CD14-positive monocyte (primary cell): ENCODE measurements at regions not wholly inside any gene's neighbourhood (a gene's known extent, or its start where the extent isn't known, plus 50 kb on each side); places are given as distances from the start of the nearest gene placed in this dataset.
A peak's percentile ranks its signal among the peaks of the same experiment; 100 is the strongest.

Experiments
- DNase-seq, 3 donors: peaks; one replicate each; pipeline ENCODE4 v3.0.0-alpha.2; 2011 to 2022
- H2AFZ ChIP-seq: 2 replicates; pipeline ENCODE4 v1.6.0; 2012; ENCODE audit warnings: mild to moderate bottlenecking, low read depth, low read length, inconsistent platforms; ENCODE audit not compliant: insufficient read depth, poor library complexity, severe bottlenecking
- H3K27ac ChIP-seq, 2 donors: 1 replicate in 1 of 2; 2 replicates in 1 of 2; pipeline ENCODE4 v1.5.1; 2012 to 2013; ENCODE audit warnings: low read length in 2 of 2, control low read depth in 1 of 2, inconsistent platforms in 1 of 2, low read depth in 1 of 2, mild to moderate bottlenecking in 1 of 2
- H3K27me3 ChIP-seq, 2 donors: one replicate each; pipeline versions ENCODE4 v1.6.0 to v1.6.1; 2011 to 2013; ENCODE audit warnings: low read length in 2 of 2; ENCODE audit not compliant: control insufficient read depth in 2 of 2, insufficient read depth in 2 of 2
- H3K36me3 ChIP-seq, 2 donors: replicated peaks in 1 of 2; 1 replicate in 1 of 2; 2 replicates in 1 of 2; pipeline versions ENCODE4 v1.5.1 to v1.6.1; 2012 to 2013; ENCODE audit warnings: low read length in 2 of 2, control low read depth in 1 of 2, inconsistent platforms in 1 of 2, mild to moderate bottlenecking in 1 of 2; ENCODE audit not compliant: insufficient read depth in 2 of 2, control insufficient read depth in 1 of 2
- H3K4me1 ChIP-seq, 2 donors: 1 replicate in 1 of 2; 2 replicates in 1 of 2; pipeline versions ENCODE4 v1.5.1 to v1.6.1; 2012 to 2013; ENCODE audit warnings: low read length in 2 of 2, control low read depth in 1 of 2, inconsistent platforms in 1 of 2, mild to moderate bottlenecking in 1 of 2, moderate library complexity in 1 of 2; ENCODE audit not compliant: insufficient read depth in 2 of 2, control insufficient read depth in 1 of 2
- H3K4me2 ChIP-seq: replicated peaks from 2 replicates; pipeline ENCODE3; 2012; ENCODE audit warnings: low read length, moderate library complexity, mild to moderate bottlenecking; ENCODE audit not compliant: poor library complexity, severe bottlenecking; ENCODE audit errors: extremely low read depth
- H3K4me3 ChIP-seq, 3 experiments: fragments of 200-600 bp in 1 of 3; sonication (generic) in 1 of 3; replicated peaks in 1 of 3; 1 replicate in 2 of 3; 2 replicates in 1 of 3; pipeline ENCODE4 v1.5.1; 2011 to 2013; ENCODE audit warnings: low read length in 3 of 3, mild to moderate bottlenecking in 3 of 3, control low read depth in 2 of 3, low read depth in 2 of 3, inconsistent platforms in 1 of 3, moderate library complexity in 1 of 3
- H3K79me2 ChIP-seq: 2 replicates; pipeline ENCODE4 v1.6.0; 2012; ENCODE audit warnings: mild to moderate bottlenecking, control low read depth, inconsistent platforms, low read length, moderate library complexity; ENCODE audit not compliant: insufficient read depth
- H3K9ac ChIP-seq: 2 replicates; pipeline ENCODE4 v1.6.0; 2017; ENCODE audit warnings: low read length, mild to moderate bottlenecking; ENCODE audit not compliant: insufficient read depth, poor library complexity, severe bottlenecking
- H3K9me3 ChIP-seq, 2 donors: replicated peaks in 1 of 2; 1 replicate in 1 of 2; 2 replicates in 1 of 2; pipeline versions ENCODE4 v1.5.1 to v1.6.1; 2012 to 2013; ENCODE audit warnings: low read length in 2 of 2, control low read depth in 1 of 2; ENCODE audit not compliant: control insufficient read depth in 1 of 2, insufficient read depth in 1 of 2
- H4K20me1 ChIP-seq: 2 replicates; pipeline ENCODE4 v1.6.0; 2012; ENCODE audit warnings: mild to moderate bottlenecking, low read length, control low read depth, moderate library complexity; ENCODE audit not compliant: insufficient read depth
- H3K27ac Mint-ChIP-seq, 7 donors: one replicate each; pipeline ENCODE4 v1.8.0; 2020; ENCODE audit warnings: mild to moderate bottlenecking in 7 of 7, mixed read lengths in 7 of 7, moderate library complexity in 6 of 7, inconsistent platforms in 2 of 7
- H3K27me3 Mint-ChIP-seq, 3 donors: one replicate each; pipeline ENCODE4 v1.8.0; 2021 to 2022; ENCODE audit warnings: low read depth in 3 of 3, mild to moderate bottlenecking in 3 of 3, mixed read lengths in 3 of 3, moderate library complexity in 3 of 3, inconsistent platforms in 1 of 3
- H3K36me3 Mint-ChIP-seq, 2 donors: one replicate each; pipeline ENCODE4 v1.8.0; 2020; ENCODE audit warnings: mixed read lengths in 2 of 2, inconsistent platforms in 1 of 2, mild to moderate bottlenecking in 1 of 2
- H3K4me1 Mint-ChIP-seq: one replicate; pipeline ENCODE4 v1.8.0; 2020; ENCODE audit warnings: mild to moderate bottlenecking, mixed read lengths
- H3K4me3 Mint-ChIP-seq, 2 donors: one replicate each; pipeline ENCODE4 v1.8.0; 2020; ENCODE audit warnings: mild to moderate bottlenecking in 2 of 2, mixed read lengths in 2 of 2, moderate library complexity in 1 of 2
- H3K9me3 Mint-ChIP-seq, 7 donors: one replicate each; pipeline ENCODE4 v1.8.0; 2020 to 2022; ENCODE audit warnings: mixed read lengths in 7 of 7, mild to moderate bottlenecking in 6 of 7, moderate library complexity in 6 of 7, inconsistent platforms in 2 of 7
- CTCF ChIP-seq: fragments of 200-600 bp; IDR thresholded peaks from one replicate; pipeline ENCODE4 v1.8.0; 2022; ENCODE audit warnings: antibody characterized with exemption, mild to moderate bottlenecking
- WGBS: methylation state at CpG from one replicate; pipeline ENCODE4 v1.1.5; 2013; ENCODE audit warnings: missing lambda C conversion rate; ENCODE audit not compliant: insufficient coverage; 5-methylcytosine and 5-hydroxymethylcytosine counted together
- intact Hi-C, 2 donors: fragments of 100-400 bp; cut with micrococcal nuclease; formaldehyde crosslinking; loops; one replicate each; pipeline versions ENCODE4 v1.15.0 to v1.15.1; 2023

- Mint-ChIP-seq H3K36me3 (no peaks in the 10 kb centered on the region), H3K4me1 (no peaks in the 10 kb centered on the region), H3K27me3 (peaks cover 17 to 43% (median 35%) of the 10 kb centered on the region in 3 donors), H3K9me3 (peaks cover 0 to 2% (median 0%) of the 10 kb centered on the region in 7 donors), H3K4me3 (peak overlapping the region in 1 of 2 donors; percentile 27), H3K27ac (no peak overlapping the region)
- Histone ChIP-seq H3K27me3 (peaks cover 9 to 12% of the 10 kb centered on the region in 2 donors), H3K4me3 (no peak overlapping the region), H3K36me3 (no peaks in the 10 kb centered on the region), H3K4me1 (no peaks in the 10 kb centered on the region), H2AFZ (no peak overlapping the region), H3K4me2 (no peak overlapping the region), H3K79me2 (no peaks in the 10 kb centered on the region), H4K20me1 (no peaks in the 10 kb centered on the region), H3K9ac (no peak overlapping the region), H3K27ac (no peak overlapping the region), H3K9me3 (no peaks in the 10 kb centered on the region)
- WGBS = 1% methylated on average over 10 of the region's 11 CpGs
- intact Hi-C loops = no loop called here
- no peak for TF ChIP-seq CTCF
- DNase-seq = no peak
These were observed 125.5 kb upstream of the IRX3 start for GRCh38 chr16:54412037-54412436.

GRCh38 chr16:54411544-54411943 lies 125.0 kb upstream of the IRX3 start:
- Histone ChIP-seq H3K4me1 (no peaks in the 10 kb centered on the region), H3K4me3 (no peak overlapping the region), H2AFZ (no peak overlapping the region), H3K27me3 (peaks cover 9 to 12% of the 10 kb centered on the region in 2 donors), H3K9ac (no peak overlapping the region), H3K4me2 (no peak overlapping the region), H3K36me3 (no peaks in the 10 kb centered on the region), H3K27ac (no peak overlapping the region), H3K9me3 (no peaks in the 10 kb centered on the region), H4K20me1 (no peaks in the 10 kb centered on the region), H3K79me2 (no peaks in the 10 kb centered on the region)
- peaks cover 17 to 44% (median 35%) of the 10 kb centered on the region in 3 donors for H3K27me3 Mint-ChIP-seq
- intact Hi-C loops = no loop called here
- peaks cover 0 to 2% (median 0%) of the 10 kb centered on the region in 7 donors for H3K9me3 Mint-ChIP-seq
- H3K27ac Mint-ChIP-seq = no peak overlapping the region
- no peak for DNase-seq
- H3K36me3 Mint-ChIP-seq = no peaks in the 10 kb centered on the region
- WGBS = 27% methylated on average over 6 of the region's 11 CpGs
- H3K4me3 Mint-ChIP-seq = peak overlapping the region in 1 of 2 donors; percentile 46
- H3K4me1 Mint-ChIP-seq = no peaks in the 10 kb centered on the region
- no peak for TF ChIP-seq CTCF
